ENCODE measurements at regions not wholly inside any gene's neighbourhood (a gene's known extent, or its start where the extent isn't known, plus 50 kb on each side); places are given as distances from the start of the nearest gene placed in this dataset.
A peak's percentile ranks its signal among the peaks of the same experiment; 100 is the strongest.
"Not testable (repeated sequence)": the region's sequence is repeated elsewhere in the genome, so short reads cannot be mapped to it uniquely, and the experiment has no call there.

GRCh38 chr9:105978826-105979225 is 284.5 kb downstream of the TMEM38B start:
- H3K9me3 ChIP-seq (ENCODE audit: low read length): peaks cover 2% of the 10 kb centered on the region
- peaks cover 50% of the 10 kb centered on the region for H3K4me1 ChIP-seq (ENCODE audit: insufficient read depth, low read length)
- H3K4me3 ChIP-seq (ENCODE audit: low read length): no peak overlapping the region
- H3K27me3 ChIP-seq (ENCODE audit: insufficient read depth, low read length): no peaks in the 10 kb centered on the region
- H2AFZ ChIP-seq (ENCODE audit: low read depth, low read length): no peak overlapping the region
- no peaks in the 10 kb centered on the region for H3K36me3 ChIP-seq (ENCODE audit: insufficient read depth, low read length)

- H2AFZ ChIP-seq (ENCODE audit: low read depth, low read length): no peak overlapping the region
- H3K9me3 ChIP-seq (ENCODE audit: low read length): peaks cover 2% of the 10 kb centered on the region
Observed at GRCh38 chr9:105979290-105979689, 284.9 kb downstream of the TMEM38B start.

GRCh38 chr9:105984714-105985113 is 290.4 kb downstream of the TMEM38B start:
- Histone ChIP-seq H3K4me3 (ENCODE audit: low read length) (no peak overlapping the region), H3K36me3 (ENCODE audit: insufficient read depth, low read length) (no peaks in the 10 kb centered on the region), H3K27me3 (ENCODE audit: insufficient read depth, low read length) (no peaks in the 10 kb centered on the region), H3K4me1 (ENCODE audit: insufficient read depth, low read length) (peaks cover 3% of the 10 kb centered on the region), H3K9me3 (ENCODE audit: low read length) (peaks cover 2% of the 10 kb centered on the region), H2AFZ (ENCODE audit: low read depth, low read length) (no peak overlapping the region)

More at GRCh38 chr9:105979290-105979689, 284.9 kb downstream of the TMEM38B start:
- Histone ChIP-seq H3K36me3 (ENCODE audit: insufficient read depth, low read length) (no peaks in the 10 kb centered on the region), H3K27me3 (ENCODE audit: insufficient read depth, low read length) (no peaks in the 10 kb centered on the region), H3K4me3 (ENCODE audit: low read length) (no peak overlapping the region), H3K4me1 (ENCODE audit: insufficient read depth, low read length) (peaks cover 45% of the 10 kb centered on the region)

DNA sequence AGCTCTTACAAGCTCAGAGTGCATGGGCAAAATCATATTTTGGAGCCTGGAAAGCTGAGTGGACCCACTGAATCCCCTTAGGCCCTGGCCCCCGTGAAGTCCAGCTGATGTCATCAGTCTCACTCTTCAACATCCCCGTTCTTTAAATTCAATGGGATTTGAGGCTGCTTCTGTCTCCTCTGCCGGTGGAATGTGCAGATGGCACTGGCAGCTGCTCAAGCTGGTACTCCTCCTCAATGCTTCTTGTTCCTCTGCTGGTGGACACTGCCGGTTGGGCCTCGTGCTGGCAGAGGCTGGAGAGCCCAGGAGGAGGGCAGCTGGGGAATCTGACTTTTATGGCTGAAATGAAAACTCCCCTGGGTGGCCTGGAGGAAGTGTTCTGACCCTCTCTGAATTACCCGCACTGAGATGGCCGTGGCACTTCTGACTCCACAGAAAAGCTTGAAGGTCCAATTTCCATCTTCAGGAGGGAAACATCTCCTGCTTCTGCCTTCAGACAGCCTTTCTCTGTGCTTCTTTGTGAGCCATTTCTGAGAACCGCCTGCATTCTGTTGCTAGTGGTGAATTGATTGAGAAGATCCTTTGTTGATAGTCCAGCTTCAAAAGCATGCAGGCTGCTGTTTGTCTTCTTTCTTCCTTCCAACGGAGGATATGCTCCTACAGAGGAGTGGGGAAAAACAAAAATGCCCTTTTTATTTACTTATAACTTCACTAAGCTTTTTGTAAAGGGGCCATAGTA is 298.9 kb downstream of the TMEM38B start:
- Histone ChIP-seq H3K27me3 (ENCODE audit: insufficient read depth, low read length) (no peaks in the 10 kb centered on the region), H3K4me1 (ENCODE audit: insufficient read depth, low read length) (peaks cover 13% of the 10 kb centered on the region), H3K4me3 (ENCODE audit: low read length) (no peak overlapping the region), H2AFZ (ENCODE audit: low read depth, low read length) (peak overlapping the region; percentile 13), H3K9me3 (ENCODE audit: low read length) (no peaks in the 10 kb centered on the region), H3K36me3 (ENCODE audit: insufficient read depth, low read length) (no peaks in the 10 kb centered on the region)

DNA sequence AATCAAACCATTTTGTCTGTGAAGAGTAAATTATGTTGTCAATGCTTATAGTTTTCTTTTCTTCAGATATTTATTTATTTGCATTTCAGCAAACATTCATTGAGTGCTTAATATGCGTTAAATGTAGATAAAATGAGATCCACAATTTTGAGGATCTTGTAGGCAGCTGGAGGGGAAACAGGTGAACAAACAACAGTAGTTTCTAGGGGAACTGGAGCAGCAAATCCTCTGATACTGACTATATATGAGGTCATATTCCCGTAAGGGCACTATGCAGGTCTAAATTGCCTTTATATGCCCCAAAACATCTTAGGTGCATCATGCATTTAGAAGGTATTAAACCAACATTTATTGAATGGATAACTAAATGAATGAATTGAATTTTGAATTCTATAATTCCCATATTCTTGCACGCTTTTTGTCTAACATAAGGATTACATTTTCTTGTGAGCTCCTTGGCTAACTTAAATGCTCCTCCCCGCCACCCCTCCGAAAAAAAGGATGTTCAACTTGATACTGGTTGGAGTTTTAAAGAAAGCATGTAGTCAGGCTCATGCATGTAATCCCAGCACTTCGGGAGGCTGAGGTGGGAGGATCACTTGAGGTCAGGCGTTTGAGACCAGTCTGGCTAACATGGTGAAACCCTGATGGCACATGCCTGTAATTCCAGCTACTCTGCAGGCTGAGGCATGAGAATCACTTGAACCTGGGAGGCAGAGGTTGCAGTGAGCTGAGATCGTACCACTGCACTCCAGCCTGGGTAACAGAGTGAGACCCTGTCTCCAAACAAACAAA is 299.8 kb downstream of the TMEM38B start:
- Histone ChIP-seq H3K4me1 (ENCODE audit: insufficient read depth, low read length) (peaks cover 17% of the 10 kb centered on the region), H2AFZ (ENCODE audit: low read depth, low read length) (peak overlapping the region; percentile 13), H3K27me3 (ENCODE audit: insufficient read depth, low read length) (no peaks in the 10 kb centered on the region), H3K4me3 (ENCODE audit: low read length) (no peak overlapping the region), H3K36me3 (ENCODE audit: insufficient read depth, low read length) (no peaks in the 10 kb centered on the region), H3K9me3 (ENCODE audit: low read length) (no peaks in the 10 kb centered on the region)

DNA sequence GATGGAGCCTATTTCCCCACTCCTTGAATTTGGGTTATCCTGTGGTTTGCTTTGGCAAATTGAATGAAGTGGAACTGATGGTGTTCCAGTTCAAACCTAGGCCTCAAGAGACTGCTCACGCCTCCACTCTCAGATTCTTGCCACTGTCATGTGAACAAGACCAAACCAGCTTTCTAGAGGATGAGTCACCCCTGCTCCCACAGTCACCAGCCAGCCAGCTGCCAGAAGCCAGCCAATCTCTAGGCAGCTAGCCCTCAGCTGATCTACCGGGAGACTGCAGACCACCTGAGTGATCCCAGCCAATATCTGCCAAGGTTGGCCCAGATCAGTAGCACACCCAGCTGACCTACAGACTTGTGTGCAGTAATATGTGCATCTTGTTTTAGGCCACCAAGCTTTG is 300.6 kb downstream of the TMEM38B start:
- Histone ChIP-seq H3K4me1 (ENCODE audit: insufficient read depth, low read length) (peaks cover 17% of the 10 kb centered on the region), H3K9me3 (ENCODE audit: low read length) (no peaks in the 10 kb centered on the region), H3K4me3 (ENCODE audit: low read length) (no peak overlapping the region), H3K36me3 (ENCODE audit: insufficient read depth, low read length) (no peaks in the 10 kb centered on the region), H2AFZ (ENCODE audit: low read depth, low read length) (no peak overlapping the region), H3K27me3 (ENCODE audit: insufficient read depth, low read length) (no peaks in the 10 kb centered on the region)

DNA sequence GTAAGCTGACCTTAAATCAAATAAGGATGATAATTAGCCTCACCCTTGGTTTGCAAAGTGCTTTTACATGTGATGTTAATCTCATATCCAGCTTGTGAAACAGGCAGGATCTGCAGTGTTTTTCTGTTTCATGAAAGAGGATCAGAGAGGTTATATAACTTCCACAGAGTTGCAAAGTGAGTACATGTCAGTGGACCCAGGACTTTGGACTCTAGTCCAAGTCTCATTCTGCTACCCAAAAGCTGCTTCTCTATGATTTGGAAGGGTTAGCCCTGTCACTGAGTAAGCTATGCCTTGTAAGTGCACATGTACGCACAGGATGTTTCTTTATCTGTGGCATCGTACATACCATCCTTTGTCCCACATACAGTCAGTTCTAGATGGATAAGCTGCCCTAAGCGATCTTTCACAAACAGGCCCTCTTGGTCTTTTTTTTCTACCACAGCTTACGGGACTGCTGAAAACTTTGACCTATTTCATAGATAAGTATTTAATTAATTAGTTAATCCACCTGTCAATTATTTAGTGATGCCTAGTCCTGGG is 322.9 kb downstream of the TMEM38B start:
- no peak overlapping the region for H3K4me3 ChIP-seq (ENCODE audit: low read length)
- H3K36me3 ChIP-seq (ENCODE audit: insufficient read depth, low read length): no peaks in the 10 kb centered on the region
- no peaks in the 10 kb centered on the region for H3K27me3 ChIP-seq (ENCODE audit: insufficient read depth, low read length)
- H2AFZ ChIP-seq (ENCODE audit: low read depth, low read length): no peak overlapping the region
- no peaks in the 10 kb centered on the region for H3K9me3 ChIP-seq (ENCODE audit: low read length)
- peaks cover 34% of the 10 kb centered on the region for H3K4me1 ChIP-seq (ENCODE audit: insufficient read depth, low read length)

DNA sequence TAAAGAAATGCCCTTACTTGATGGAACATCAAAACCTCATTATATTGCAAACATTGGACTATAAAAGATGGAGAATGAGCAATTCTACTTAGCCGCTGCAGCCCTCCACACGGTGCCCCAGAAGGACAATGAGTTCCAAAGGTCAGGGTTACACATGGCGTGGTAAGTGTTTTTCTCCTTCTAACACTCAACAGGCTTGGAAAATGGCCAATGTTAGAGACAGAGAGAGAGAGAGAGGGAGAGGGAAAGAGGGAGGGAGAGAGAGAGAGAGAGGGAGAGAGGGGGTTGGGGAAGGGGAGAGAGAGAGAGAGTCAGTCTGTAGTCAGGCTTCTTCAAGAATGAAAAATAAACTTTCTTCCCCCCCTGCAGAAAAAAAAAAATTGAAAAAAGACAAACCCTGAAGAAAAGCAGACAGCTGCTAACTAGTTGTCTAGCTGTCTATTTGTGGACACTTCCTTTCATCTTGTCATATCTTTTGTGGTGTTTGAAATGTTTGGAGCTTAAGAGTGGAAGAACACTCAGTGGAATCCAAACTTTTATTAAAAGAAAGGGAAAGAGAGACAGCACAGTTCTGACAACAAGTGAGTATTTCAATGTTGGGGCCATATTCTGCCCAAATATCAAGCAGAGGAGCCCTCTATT is 324.8 kb downstream of the TMEM38B start:
- Histone ChIP-seq H3K27me3 (ENCODE audit: insufficient read depth, low read length) (no peaks in the 10 kb centered on the region), H2AFZ (ENCODE audit: low read depth, low read length) (peak overlapping the region; percentile 24), H3K36me3 (ENCODE audit: insufficient read depth, low read length) (no peaks in the 10 kb centered on the region), H3K4me3 (ENCODE audit: low read length) (no peak overlapping the region), H3K9me3 (ENCODE audit: low read length) (peaks cover 2% of the 10 kb centered on the region), H3K4me1 (ENCODE audit: insufficient read depth, low read length) (peaks cover 34% of the 10 kb centered on the region)

- Histone ChIP-seq H3K4me3 (ENCODE audit: low read length) (no peak overlapping the region), H3K36me3 (ENCODE audit: insufficient read depth, low read length) (no peaks in the 10 kb centered on the region), H3K27me3 (ENCODE audit: insufficient read depth, low read length) (no peaks in the 10 kb centered on the region), H3K4me1 (ENCODE audit: insufficient read depth, low read length) (peaks cover 34% of the 10 kb centered on the region), H3K9me3 (ENCODE audit: low read length) (peaks cover 2% of the 10 kb centered on the region), H2AFZ (ENCODE audit: low read depth, low read length) (peak overlapping the region; percentile 24)
Observed at GRCh38 chr9:106019702-106020101, 325.4 kb downstream of the TMEM38B start.

GRCh38 chr9:106020186-106020585 is 325.8 kb downstream of the TMEM38B start:
- Histone ChIP-seq H2AFZ (ENCODE audit: low read depth, low read length) (peak overlapping the region; percentile 19), H3K4me1 (ENCODE audit: insufficient read depth, low read length) (peaks cover 34% of the 10 kb centered on the region), H3K9me3 (ENCODE audit: low read length) (peaks cover 2% of the 10 kb centered on the region), H3K36me3 (ENCODE audit: insufficient read depth, low read length) (no peaks in the 10 kb centered on the region), H3K4me3 (ENCODE audit: low read length) (no peak overlapping the region), H3K27me3 (ENCODE audit: insufficient read depth, low read length) (no peaks in the 10 kb centered on the region)

DNA sequence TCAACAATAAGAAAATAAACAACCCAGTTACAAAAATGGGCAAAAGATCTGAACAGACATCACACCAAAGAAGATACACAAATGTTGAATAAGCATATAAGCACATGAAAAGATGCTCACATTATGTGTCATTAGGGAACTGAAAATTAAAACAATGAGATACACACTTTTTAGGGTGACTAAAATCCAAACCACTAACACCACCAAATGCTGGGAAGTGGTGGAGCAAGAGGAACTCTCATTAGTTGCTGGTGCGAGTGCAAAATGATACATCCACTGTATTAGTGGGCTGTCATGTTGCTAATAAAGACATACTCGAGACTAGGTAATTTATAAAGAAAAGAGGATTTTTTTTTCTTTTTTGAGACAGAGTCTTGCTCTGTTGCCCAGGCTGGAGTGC is 329.1 kb downstream of the TMEM38B start:
- peaks cover 4% of the 10 kb centered on the region for H3K9me3 ChIP-seq (ENCODE audit: low read length)
- no peaks in the 10 kb centered on the region for H3K27me3 ChIP-seq (ENCODE audit: insufficient read depth, low read length)
- H3K36me3 ChIP-seq (ENCODE audit: insufficient read depth, low read length): no peaks in the 10 kb centered on the region

DNA sequence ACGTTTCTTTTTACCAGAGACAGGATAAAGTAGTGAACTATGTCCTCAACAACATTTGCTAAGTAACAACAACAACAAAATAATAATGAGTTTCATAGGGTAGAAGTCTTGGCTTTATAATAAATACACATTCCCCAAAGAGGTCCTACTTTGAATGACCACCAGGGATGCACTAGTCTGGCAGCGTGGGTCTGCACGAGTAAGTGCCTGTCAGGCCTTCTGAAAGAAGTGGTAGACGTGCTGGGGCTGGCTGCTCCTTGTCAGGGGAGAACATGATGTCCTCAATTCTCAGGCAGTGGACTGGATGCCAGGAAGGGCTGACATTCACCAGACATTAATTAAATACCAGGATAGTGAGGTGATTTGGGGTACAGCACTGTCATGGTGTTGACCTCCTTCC is 331.1 kb downstream of the TMEM38B start:
- Histone ChIP-seq H2AFZ (ENCODE audit: low read depth, low read length) (no peak overlapping the region), H3K36me3 (ENCODE audit: insufficient read depth, low read length) (no peaks in the 10 kb centered on the region), H3K27me3 (ENCODE audit: insufficient read depth, low read length) (no peaks in the 10 kb centered on the region), H3K4me1 (ENCODE audit: insufficient read depth, low read length) (peaks cover 4% of the 10 kb centered on the region), H3K4me3 (ENCODE audit: low read length) (no peak overlapping the region), H3K9me3 (ENCODE audit: low read length) (peaks cover 7% of the 10 kb centered on the region)

More for the DNA sequence above, 329.1 kb downstream of the TMEM38B start:
- Histone ChIP-seq H3K4me1 (ENCODE audit: insufficient read depth, low read length) (peaks cover 22% of the 10 kb centered on the region), H3K4me3 (ENCODE audit: low read length) (no peak overlapping the region), H2AFZ (ENCODE audit: low read depth, low read length) (no peak overlapping the region)

GRCh38 chr9:106030146-106030545 is 335.8 kb downstream of the TMEM38B start:
- H3K4me1 ChIP-seq (ENCODE audit: insufficient read depth, low read length); H3K9me3 ChIP-seq (ENCODE audit: low read length); H3K4me3 ChIP-seq (ENCODE audit: low read length); H3K27me3 ChIP-seq (ENCODE audit: insufficient read depth, low read length); H3K36me3 ChIP-seq (ENCODE audit: insufficient read depth, low read length); H2AFZ ChIP-seq (ENCODE audit: low read depth, low read length): not testable (repeated sequence)
